ENCODE measurements at regions not wholly inside any gene's neighbourhood (a gene's known extent, or its start where the extent isn't known, plus 50 kb on each side); places are given as distances from the start of the nearest gene placed in this dataset.

- TF ChIP-seq, protein P1, sequence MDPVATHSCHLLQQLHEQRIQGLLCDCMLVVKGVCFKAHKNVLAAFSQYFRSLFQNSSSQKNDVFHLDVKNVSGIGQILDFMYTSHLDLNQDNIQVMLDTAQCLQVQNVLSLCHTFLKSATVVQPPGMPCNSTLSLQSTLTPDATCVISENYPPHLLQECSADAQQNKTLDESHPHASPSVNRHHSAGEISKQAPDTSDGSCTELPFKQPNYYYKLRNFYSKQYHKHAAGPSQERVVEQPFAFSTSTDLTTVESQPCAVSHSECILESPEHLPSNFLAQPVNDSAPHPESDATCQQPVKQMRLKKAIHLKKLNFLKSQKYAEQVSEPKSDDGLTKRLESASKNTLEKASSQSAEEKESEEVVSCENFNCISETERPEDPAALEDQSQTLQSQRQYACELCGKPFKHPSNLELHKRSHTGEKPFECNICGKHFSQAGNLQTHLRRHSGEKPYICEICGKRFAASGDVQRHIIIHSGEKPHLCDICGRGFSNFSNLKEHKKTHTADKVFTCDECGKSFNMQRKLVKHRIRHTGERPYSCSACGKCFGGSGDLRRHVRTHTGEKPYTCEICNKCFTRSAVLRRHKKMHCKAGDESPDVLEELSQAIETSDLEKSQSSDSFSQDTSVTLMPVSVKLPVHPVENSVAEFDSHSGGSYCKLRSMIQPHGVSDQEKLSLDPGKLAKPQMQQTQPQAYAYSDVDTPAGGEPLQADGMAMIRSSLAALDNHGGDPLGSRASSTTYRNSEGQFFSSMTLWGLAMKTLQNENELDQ (CRISPR knock-in tag; IDR thresholded peaks at IDR 0.05; ENCODE audit: borderline replicate concordance) = no peak
- TF ChIP-seq ZNF12 (CRISPR knock-in tag; IDR thresholded peaks at IDR 0.05) = no peak
- no peak for TF ChIP-seq TBL1XR1 (IDR thresholded peaks at IDR 0.05; ENCODE audit: borderline replicate concordance, low read length, partially characterized antibody)
- TF ChIP-seq ZNF619 (CRISPR knock-in tag; IDR thresholded peaks at IDR 0.05) = no peak
- TF ChIP-seq ZNF251 (CRISPR knock-in tag; IDR thresholded peaks at IDR 0.05) = no peak
- TF ChIP-seq ZNF660 (CRISPR knock-in tag; IDR thresholded peaks at IDR 0.05; ENCODE audit: borderline replicate concordance, low read depth) = no peak
- TF ChIP-seq, protein P2, sequence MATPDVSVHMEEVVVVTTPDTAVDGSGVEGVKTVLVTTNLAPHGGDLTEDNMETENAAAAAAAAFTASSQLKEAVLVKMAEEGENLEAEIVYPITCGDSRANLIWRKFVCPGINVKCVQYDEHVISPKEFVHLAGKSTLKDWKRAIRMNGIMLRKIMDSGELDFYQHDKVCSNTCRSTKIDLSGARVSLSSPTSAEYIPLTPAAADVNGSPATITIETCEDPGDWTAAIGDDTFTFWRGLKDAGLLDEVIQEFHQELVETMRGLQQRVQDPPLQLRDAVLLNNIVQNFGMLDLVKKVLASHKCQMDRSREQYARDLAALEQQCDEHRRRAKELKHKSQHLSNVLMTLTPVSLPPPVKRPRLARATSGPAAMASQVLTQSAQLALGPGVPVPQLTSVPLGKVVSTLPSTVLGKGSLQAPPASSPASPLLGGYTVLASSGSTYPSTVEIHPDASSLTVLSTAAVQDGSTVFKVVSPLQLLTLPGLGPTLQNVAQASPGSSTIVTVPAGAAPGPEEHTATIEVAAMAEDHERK (CRISPR knock-in tag; IDR thresholded peaks at IDR 0.05; ENCODE audit: low read depth) = no peak
- TF ChIP-seq, protein P3, sequence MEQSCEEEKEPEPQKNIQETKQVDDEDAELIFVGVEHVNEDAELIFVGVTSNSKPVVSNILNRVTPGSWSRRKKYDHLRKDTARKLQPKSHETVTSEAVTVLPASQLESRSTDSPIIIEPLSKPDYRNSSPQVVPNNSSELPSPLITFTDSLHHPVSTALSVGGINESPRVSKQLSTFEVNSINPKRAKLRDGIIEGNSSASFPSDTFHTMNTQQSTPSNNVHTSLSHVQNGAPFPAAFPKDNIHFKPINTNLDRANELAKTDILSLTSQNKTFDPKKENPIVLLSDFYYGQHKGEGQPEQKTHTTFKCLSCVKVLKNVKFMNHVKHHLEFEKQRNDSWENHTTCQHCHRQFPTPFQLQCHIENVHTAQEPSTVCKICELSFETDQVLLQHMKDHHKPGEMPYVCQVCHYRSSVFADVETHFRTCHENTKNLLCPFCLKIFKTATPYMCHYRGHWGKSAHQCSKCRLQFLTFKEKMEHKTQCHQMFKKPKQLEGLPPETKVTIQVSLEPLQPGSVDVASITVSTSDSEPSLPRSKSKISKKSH (CRISPR knock-in tag; IDR thresholded peaks at IDR 0.05; ENCODE audit: borderline replicate concordance) = no peak
- no peak for TF ChIP-seq NR2F1 (CRISPR knock-in tag; IDR thresholded peaks at IDR 0.05)
- no peak for TF ChIP-seq CERS6 (CRISPR knock-in tag; IDR thresholded peaks at IDR 0.05)
- no peak for TF ChIP-seq CCDC6 (CRISPR knock-in tag; IDR thresholded peaks at IDR 0.05)
- no peak for TF ChIP-seq SAP130 (CRISPR knock-in tag; IDR thresholded peaks at IDR 0.05; ENCODE audit: low read depth)
Observed at GRCh38 chr6:93684339-93684738, 265.0 kb upstream of the EPHA7 start (continued).

Measured in HepG2 (cell line).